ENCODE measurements at regions not wholly inside any gene's neighbourhood (a gene's known extent, or its start where the extent isn't known, plus 50 kb on each side); places are given as distances from the start of the nearest gene placed in this dataset.

- ChIA-PET CTCF (no interaction called here), POLR2A (no interaction called here)
- TF ChIP-seq ZNF324 (tag by site-specific recombination; IDR thresholded peaks at IDR 0.05) (no peak), SCRT1 (tag by site-specific recombination; IDR thresholded peaks at IDR 0.05; ENCODE audit: borderline replicate concordance) (no peak), HOXD13 (CRISPR knock-in tag; IDR thresholded peaks at IDR 0.05; ENCODE audit: borderline replicate concordance) (no peak), ZNF16 (tag by site-specific recombination; IDR thresholded peaks at IDR 0.05; ENCODE audit: low read depth) (no peak), ZNF791 (tag by site-specific recombination; IDR thresholded peaks at IDR 0.05) (no peak), ZNF610 (tag by site-specific recombination; IDR thresholded peaks at IDR 0.05; ENCODE audit: borderline replicate concordance) (no peak), ZFP37 (tag by site-specific recombination; IDR thresholded peaks at IDR 0.05) (no peak), ZNF398 (tag by site-specific recombination; IDR thresholded peaks at IDR 0.05) (no peak)
- Histone ChIP-seq H3K4me1 (ENCODE audit: control insufficient read depth, insufficient read depth, low read length) (no peaks in the 10 kb centered on the region), H3K36me3 (ENCODE audit: control insufficient read depth in 2 of 2, insufficient read depth in 1 of 2, low read length in 2 of 2) (no peaks in the 10 kb centered on the region), H3K4me3 (ENCODE audit: low read depth, low read length) (no peak overlapping the region), H3K27ac (ENCODE audit: extremely low read depth, low read depth, low read length) (no peak overlapping the region), H3K9me3 (ENCODE audit: control insufficient read depth, insufficient read depth, low read depth, low read length) (no peaks in the 10 kb centered on the region)
Measured at GRCh38 chr2:195029804-195030654, 627.0 kb upstream of the SLC39A10 start.

- no peak overlapping the region for H3K4me3 ChIP-seq (ENCODE audit: low read depth, low read length)
- ChIA-PET POLR2A (no interaction called here), CTCF (no interaction called here)
- H3K36me3 ChIP-seq (ENCODE audit: control insufficient read depth in 2 of 2, insufficient read depth in 1 of 2, low read length in 2 of 2), result no peaks in the 10 kb centered on the region
- no peak for TF ChIP-seq ZBTB48 (tag by site-specific recombination; IDR thresholded peaks at IDR 0.05)
- no peaks in the 10 kb centered on the region for H3K4me1 ChIP-seq (ENCODE audit: control insufficient read depth, insufficient read depth, low read length)
- H3K9me3 ChIP-seq (ENCODE audit: control insufficient read depth, insufficient read depth, low read depth, low read length), result no peaks in the 10 kb centered on the region
- no peak overlapping the region for H3K27ac ChIP-seq (ENCODE audit: extremely low read depth, low read depth, low read length)
Measured at GRCh38 chr2:195027947-195028346, 629.1 kb upstream of the SLC39A10 start.

- Histone ChIP-seq H3K36me3 (ENCODE audit: control insufficient read depth in 2 of 2, insufficient read depth in 1 of 2, low read length in 2 of 2) (no peaks in the 10 kb centered on the region), H3K4me3 (ENCODE audit: low read depth, low read length) (no peak overlapping the region), H3K27ac (ENCODE audit: extremely low read depth, low read depth, low read length) (no peak overlapping the region), H3K4me1 (ENCODE audit: control insufficient read depth, insufficient read depth, low read length) (no peaks in the 10 kb centered on the region), H3K9me3 (ENCODE audit: control insufficient read depth, insufficient read depth, low read depth, low read length) (no peaks in the 10 kb centered on the region)
- ChIA-PET POLR2A (no interaction called here), CTCF (interaction anchor here (0.7 kb wide), 1 partner anchor 11 kb away, joined by 3 read pairs; no protein-coding TSS in a partner anchor)
- TF ChIP-seq ZNF555 (tag by site-specific recombination; conservative IDR thresholded peaks at IDR 0.05), result no peak
- no peak for TF ChIP-seq PRDM4 (tag by site-specific recombination; IDR thresholded peaks at IDR 0.05)
- no peak for TF ChIP-seq ZNF404 (tag by site-specific recombination; IDR thresholded peaks at IDR 0.05)
- no peak for TF ChIP-seq ZNF391 (tag by site-specific recombination; IDR thresholded peaks at IDR 0.05; ENCODE audit: borderline replicate concordance, low read depth)
- no peak for TF ChIP-seq PRDM1 (tag by site-specific recombination; IDR thresholded peaks at IDR 0.05)
- no peak for TF ChIP-seq ZNF560 (tag by site-specific recombination; IDR thresholded peaks at IDR 0.05; ENCODE audit: borderline replicate concordance)
- TF ChIP-seq ZNF2 (tag by site-specific recombination; IDR thresholded peaks at IDR 0.05), result no peak
- no peak for TF ChIP-seq ZNF473 (tag by site-specific recombination; IDR thresholded peaks at IDR 0.05)
- no peak for TF ChIP-seq ZNF549 (tag by site-specific recombination; IDR thresholded peaks at IDR 0.05)
- no peak for TF ChIP-seq ZNF280C (tag by site-specific recombination; IDR thresholded peaks at IDR 0.05)
- TF ChIP-seq ZBTB21 (tag by site-specific recombination; IDR thresholded peaks at IDR 0.05), result no peak
- TF ChIP-seq ZNF274 (IDR thresholded peaks at IDR 0.05; ENCODE audit: low read length), result no peak
- TF ChIP-seq ZNF274 (tag by site-specific recombination; IDR thresholded peaks at IDR 0.05; ENCODE audit: borderline replicate concordance), result no peak
- TF ChIP-seq ZBTB48 (tag by site-specific recombination; IDR thresholded peaks at IDR 0.05), result no peak
- TF ChIP-seq ZNF146 (tag by site-specific recombination; IDR thresholded peaks at IDR 0.05), result no peak
Measured at GRCh38 chr2:195026261-195026660, 630.8 kb upstream of the SLC39A10 start.
